Activated gamma-delta T cell treated with anti-CD3 and anti-CD28 coated beads, Interleukin-2, amount 50 U/mL, for 16 hours (primary cell): ENCODE measurements at regions not wholly inside any gene's neighbourhood (a gene's known extent, or its start where the extent isn't known, plus 50 kb on each side); places are given as distances from the start of the nearest gene placed in this dataset.

ENCODE experiments used
- DNase-seq: peaks from one replicate; pipeline ENCODE4 v3.0.0-alpha.2; 2020; ENCODE audit warnings: low read depth

DNA sequence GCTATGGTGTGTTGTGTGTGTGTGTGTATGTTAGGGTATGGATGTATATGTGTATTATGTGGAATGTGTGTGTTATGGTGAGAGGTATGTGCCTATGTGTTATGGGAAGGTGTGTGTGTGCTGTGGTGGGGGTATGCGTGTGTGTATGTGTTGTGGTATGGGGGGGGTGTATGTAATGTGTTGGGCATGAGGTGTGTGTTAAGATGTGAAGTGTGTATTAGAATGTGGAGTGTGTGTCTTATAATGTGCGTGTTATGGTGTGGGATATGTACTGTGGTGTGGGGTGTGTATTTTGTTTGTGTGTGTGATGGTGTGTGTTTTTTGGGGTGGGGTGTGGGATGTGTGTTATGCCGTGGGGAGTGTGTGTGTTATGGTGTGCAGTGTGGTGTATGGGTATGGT is 242.5 kb downstream of the RHOU start:
- DNase-seq = no peak

- DNase-seq = no peak
Measured at GRCh38 chr1:228978484-228979324, 243.4 kb downstream of the RHOU start.

DNA sequence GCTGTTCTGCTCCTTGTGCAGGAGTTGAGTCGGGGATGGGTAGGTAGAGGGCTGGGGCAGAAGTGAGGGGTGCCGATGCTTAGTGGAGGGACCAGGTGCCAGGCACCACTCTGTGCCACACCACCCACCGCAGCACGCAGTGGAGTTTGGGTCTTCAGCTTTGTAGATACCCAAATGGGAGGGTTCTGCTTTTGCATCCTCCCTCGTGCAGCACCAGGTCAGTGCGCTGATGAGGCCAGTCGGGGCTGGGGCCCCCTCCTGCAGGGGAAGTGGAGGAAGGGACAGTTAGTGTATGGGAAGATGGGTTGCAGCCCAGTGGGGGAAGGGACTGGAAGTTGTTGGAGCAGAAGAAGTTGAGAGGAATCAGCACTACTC is 244.0 kb downstream of the RHOU start:
- no peak for DNase-seq

- no peak for DNase-seq
Measured at GRCh38 chr1:228979774-228980173, 244.5 kb downstream of the RHOU start.

GRCh38 chr1:228980232-228980937 is 245.1 kb downstream of the RHOU start:
- DNase-seq = no peak

- no peak for DNase-seq
Measured at GRCh38 chr1:228982637-228983036, 247.4 kb downstream of the RHOU start.

DNA sequence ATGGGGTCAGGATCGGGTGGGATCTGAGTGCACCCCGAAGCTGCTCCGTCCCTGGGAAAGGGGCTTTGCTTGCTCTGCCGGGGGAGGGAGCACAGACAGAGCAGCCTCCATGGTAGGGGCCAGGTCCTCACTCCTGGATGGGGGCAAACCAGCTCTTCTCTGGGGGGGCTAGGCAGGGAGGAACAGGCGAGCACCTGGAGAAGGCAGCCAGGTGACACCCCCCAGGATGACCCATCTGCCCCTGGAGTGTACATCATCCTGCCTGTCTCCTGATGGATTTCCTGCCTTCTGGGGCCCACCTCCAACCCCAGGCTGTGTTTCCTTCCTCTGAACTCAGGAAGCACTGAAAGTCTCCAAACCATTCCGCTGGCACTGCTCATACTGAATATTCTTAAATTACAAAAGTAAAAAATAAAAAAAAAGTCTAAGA is 248.0 kb downstream of the RHOU start:
- no peak for DNase-seq

DNA sequence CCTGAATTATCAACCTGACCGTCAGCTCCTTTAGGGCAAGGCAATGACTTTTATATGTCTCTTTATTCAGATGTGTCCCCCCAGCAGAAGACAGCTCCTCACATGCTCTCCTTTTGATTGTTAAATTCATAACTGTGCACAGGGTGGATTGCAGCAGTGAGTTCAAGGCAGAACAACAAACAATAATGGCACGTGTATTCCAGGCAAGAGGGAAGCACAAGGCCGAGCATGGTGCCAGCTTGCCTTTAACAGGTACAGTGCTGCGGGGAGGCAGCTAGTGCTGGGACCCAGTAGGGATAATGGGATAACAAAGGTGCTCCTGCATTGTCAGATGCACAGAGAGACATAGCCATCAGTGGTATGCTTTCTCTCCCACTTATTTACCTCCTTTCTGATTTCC is 248.4 kb downstream of the RHOU start:
- no peak for DNase-seq

- no peak for DNase-seq
Measured at GRCh38 chr1:228984107-228984506, 248.8 kb downstream of the RHOU start.

DNA sequence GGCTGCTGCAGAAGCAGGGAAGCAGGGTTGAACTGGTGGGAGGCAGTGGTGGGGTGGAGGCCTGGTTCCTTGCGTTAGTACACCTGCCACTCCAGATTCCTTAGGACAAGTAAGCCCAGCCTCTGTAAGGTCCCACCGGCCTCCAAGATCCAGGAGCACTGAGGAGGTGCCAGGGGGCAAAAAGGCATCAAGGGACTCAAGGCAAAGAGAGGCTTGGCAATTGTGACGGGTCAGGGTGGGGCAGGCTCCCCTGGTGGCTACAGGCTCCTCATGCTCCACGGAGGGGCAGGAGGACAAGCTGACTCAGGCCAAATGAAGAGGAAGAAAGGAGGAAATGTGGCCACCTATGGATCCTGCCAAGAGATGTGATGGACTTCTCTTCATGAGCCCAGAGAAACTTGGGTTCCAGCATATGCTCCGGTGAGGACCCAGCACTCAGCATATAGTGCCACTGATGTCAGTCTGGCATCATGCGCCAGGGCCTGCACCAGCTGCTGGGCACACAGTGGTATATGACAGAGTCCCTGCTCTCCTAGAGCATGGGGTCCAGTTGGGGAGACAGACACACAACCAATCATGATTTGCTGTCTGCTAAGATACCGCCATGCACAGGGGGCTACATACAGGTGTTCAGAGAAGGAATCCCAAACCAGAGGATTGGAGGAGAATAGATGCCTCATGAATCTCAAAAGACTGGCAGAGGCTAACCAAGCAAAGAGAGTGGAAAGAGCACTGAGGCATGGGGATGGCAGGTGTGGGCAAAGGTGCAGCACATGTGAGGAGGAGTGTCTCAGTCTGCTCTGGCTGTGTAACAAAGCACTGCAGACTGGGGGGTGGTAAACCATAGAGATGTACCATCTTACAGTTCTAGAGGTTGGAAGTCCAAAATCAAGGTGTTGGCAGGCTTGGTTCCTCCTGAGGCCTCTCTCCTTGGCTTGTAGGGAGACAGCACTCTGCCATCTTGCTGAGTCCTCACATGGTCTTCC is 249.7 kb downstream of the RHOU start:
- DNase-seq = no peak

- no peak for DNase-seq
Measured at GRCh38 chr1:228985661-228986060, 250.4 kb downstream of the RHOU start.

DNA sequence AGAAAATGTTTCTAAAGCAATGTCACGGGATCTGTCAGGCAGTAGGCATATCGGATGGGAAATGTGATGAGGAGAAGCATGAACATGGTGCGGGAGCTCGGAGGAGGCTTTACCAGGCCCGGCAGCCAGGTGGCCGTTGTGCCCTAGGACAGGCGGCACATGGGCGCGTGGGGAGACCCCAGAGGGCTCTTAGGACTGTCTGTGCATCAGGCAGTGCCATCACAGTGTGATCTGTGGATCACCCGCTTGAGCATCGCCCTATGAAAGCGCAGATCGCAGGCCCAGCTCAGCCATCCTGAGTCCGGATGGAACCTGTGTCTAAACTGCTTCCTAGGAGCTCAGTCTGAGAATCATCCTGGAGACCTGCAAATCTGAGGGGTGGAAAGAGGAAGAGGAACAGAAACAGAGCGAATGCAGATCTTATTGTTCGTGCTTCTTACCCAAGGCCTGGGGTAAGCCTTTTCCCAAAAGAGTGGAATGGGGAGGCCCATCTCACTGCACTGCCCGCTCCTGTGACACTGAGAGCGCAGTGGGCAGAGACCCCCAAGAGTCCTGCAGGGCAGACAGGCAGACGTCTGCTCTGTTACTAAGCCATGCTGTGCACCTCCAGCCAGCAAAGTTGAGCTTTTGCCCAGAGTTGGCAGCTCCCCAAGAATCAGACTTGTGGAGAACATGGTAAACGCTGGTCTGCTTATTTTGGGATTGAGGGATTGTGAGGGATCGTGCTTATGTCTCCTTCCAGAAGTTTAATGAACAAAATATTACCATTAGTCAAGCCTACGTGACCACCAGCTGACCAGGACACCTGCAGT is 251.0 kb downstream of the RHOU start:
- DNase-seq = no peak

- no peak for DNase-seq
Measured at GRCh38 chr1:228987286-228987685, 252.0 kb downstream of the RHOU start.

- no peak for DNase-seq
Measured at GRCh38 chr1:228987736-228988506, 252.6 kb downstream of the RHOU start.

GRCh38 chr1:228988664-228989063 is 253.4 kb downstream of the RHOU start:
- no peak for DNase-seq

- no peak for DNase-seq
Measured at GRCh38 chr1:228989176-228989575, 253.9 kb downstream of the RHOU start.

GRCh38 chr1:228989676-228989991 is 254.4 kb downstream of the RHOU start:
- no peak for DNase-seq

- DNase-seq = no peak
Measured at GRCh38 chr1:228989992-228990827, 254.9 kb downstream of the RHOU start.

DNA sequence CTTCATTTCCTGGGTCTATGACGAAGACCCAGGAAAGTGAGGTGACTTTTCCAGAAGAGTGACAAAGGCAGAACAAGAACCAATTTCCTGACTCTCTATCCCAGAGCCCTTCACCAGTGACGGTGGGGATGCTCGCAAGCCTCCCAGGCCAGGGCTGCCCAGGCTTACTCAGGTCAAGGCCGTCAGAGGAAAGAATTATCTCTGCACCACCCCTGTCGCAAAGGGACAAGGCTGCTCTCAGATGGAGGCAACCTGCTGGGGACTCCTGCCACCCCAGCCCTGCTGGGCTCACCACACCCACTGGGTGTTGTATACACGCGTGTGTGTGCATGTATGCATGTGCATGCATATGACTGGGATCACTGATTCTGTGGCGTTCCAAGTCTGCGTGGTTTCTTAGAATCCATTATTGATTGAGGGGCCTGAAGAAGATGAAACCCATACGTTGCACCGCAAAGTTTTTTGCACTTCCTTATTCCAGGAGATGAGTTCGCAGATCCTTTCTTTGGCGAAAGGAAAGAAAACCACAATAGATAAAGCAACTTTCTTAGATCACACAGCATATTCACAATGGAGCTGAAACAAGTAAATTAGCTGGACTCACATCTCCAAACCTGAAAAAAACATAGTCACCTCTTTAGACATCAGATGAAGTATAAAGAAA is 255.8 kb downstream of the RHOU start:
- no peak for DNase-seq
